H1 (cell line): ENCODE measurements at regions not wholly inside any gene's neighbourhood (a gene's known extent, or its start where the extent isn't known, plus 50 kb on each side); places are given as distances from the start of the nearest gene placed in this dataset.

Experiments used
- CHD1 ChIP-seq: IDR thresholded peaks from 2 replicates; pipeline ENCODE4 v1.6.1; 2012; ENCODE audit warnings: low read depth, low read length, improper control_type of control experiment
- CHD2 ChIP-seq: IDR thresholded peaks from 2 replicates; pipeline ENCODE4 v1.6.1; 2012; ENCODE audit warnings: low read length, improper control_type of control experiment
- POLR2A ChIP-seq, 2 experiments: IDR thresholded peaks; 1 replicate in 1 of 2; 2 replicates in 1 of 2; pipeline ENCODE4 v1.6.1; 2011; ENCODE audit warnings: low read depth in 2 of 2, low read length in 2 of 2, mild to moderate bottlenecking in 2 of 2; ENCODE audit errors: control extremely low read depth in 1 of 2
- POLR2AphosphoS5 ChIP-seq: IDR thresholded peaks from 2 replicates; pipeline ENCODE4 v1.6.1; 2011; ENCODE audit warnings: low read depth, low read length
- TF ChIP-seq, protein P1 (sequence below), 3 experiments: IDR thresholded peaks; 1 replicate in 2 of 3; 2 replicates in 1 of 3; pipeline versions ENCODE4 v1.5.1 to v1.6.1; 2011; ENCODE audit warnings: low read length in 3 of 3, mild to moderate bottlenecking in 3 of 3, inconsistent platforms in 2 of 3, low read depth in 1 of 3, moderate library complexity in 1 of 3; ENCODE audit not compliant: insufficient read depth in 1 of 3; ENCODE audit errors: control extremely low read depth in 1 of 3

DNA sequence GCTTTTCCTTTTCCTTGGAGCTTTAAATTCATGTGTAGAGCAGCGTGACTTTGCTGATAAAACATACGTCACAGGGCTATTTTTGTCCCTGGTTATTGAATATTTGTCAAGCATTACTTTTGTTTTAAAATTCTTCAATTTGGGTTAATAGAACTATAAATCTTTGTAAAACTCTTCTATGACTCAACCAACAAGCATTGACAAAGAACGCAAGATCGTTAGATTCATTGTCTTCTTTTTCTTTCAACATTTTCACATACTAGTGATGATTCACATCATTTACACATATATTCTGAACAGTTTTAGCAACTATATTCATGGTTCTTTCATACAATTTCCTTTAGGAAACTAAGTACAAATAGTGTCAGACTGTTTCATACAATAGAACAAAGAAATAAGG is 72.0 kb upstream of the GPM6A start:
- TF ChIP-seq POLR2A (IDR thresholded peaks at IDR 0.05; ENCODE audit: control extremely low read depth in 1 of 2, low read depth in 2 of 2, low read length in 2 of 2): no peak
- TF ChIP-seq, protein P1, sequence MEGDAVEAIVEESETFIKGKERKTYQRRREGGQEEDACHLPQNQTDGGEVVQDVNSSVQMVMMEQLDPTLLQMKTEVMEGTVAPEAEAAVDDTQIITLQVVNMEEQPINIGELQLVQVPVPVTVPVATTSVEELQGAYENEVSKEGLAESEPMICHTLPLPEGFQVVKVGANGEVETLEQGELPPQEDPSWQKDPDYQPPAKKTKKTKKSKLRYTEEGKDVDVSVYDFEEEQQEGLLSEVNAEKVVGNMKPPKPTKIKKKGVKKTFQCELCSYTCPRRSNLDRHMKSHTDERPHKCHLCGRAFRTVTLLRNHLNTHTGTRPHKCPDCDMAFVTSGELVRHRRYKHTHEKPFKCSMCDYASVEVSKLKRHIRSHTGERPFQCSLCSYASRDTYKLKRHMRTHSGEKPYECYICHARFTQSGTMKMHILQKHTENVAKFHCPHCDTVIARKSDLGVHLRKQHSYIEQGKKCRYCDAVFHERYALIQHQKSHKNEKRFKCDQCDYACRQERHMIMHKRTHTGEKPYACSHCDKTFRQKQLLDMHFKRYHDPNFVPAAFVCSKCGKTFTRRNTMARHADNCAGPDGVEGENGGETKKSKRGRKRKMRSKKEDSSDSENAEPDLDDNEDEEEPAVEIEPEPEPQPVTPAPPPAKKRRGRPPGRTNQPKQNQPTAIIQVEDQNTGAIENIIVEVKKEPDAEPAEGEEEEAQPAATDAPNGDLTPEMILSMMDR (IDR thresholded peaks at IDR 0.05; ENCODE audit: control extremely low read depth in 1 of 3, insufficient read depth in 1 of 3, low read depth in 1 of 3, low read length in 3 of 3): no peak
- TF ChIP-seq POLR2AphosphoS5: no peak
- TF ChIP-seq CHD1: no peak
- no peak for TF ChIP-seq CHD2
